Activated CD4-positive, alpha-beta T cell treated with anti-CD3 and anti-CD28 coated beads, Interleukin-2, Interleukin-4, amounts not matched to agents 100 ng/mL and 50 ng/mL, durations not matched to agents 16 hours and 8 hours (primary cell): ENCODE measurements at regions not wholly inside any gene's neighbourhood (a gene's known extent, or its start where the extent isn't known, plus 50 kb on each side); places are given as distances from the start of the nearest gene placed in this dataset.
"Not testable (repeated sequence)": the region's sequence is repeated elsewhere in the genome, so short reads cannot be mapped to it uniquely, and the experiment has no call there.

ENCODE experiments used
- DNase-seq: peaks from one replicate; pipeline ENCODE4 v3.0.0-alpha.2; 2020; ENCODE audit warnings: low spot score

GRCh38 chr7:97234494-97234893 is 117.0 kb downstream of the SDHAF3 start:
- not testable (repeated sequence) for DNase-seq

- DNase-seq: no peak
Observed at GRCh38 chr7:97246317-97246716, 128.8 kb downstream of the SDHAF3 start.

- not testable (repeated sequence) for DNase-seq
Observed at GRCh38 chr7:97258187-97258586, 140.7 kb downstream of the SDHAF3 start.

GRCh38 chr7:97269741-97270140 is 152.2 kb downstream of the SDHAF3 start:
- DNase-seq: no peak

DNA sequence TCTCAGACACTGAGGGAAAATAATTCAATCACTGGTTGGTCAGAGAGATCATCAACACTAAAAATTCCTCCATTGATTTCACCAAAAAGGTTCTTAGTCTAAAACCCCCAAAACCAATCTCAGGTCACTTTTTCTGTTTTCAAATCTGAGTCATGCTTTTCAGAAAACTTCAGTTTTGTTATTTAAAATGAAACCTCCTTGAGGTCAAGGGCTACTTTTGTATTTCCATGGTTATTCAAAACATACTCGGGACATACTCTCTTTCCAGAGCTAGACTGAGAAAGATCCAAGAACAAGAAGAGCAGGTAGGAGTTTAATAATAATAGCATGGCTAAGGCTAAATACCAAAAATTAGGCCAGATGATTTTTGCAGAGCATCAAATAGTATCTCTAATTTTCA is 152.8 kb downstream of the SDHAF3 start:
- DNase-seq: no peak

GRCh38 chr7:97271619-97272018 is 154.1 kb downstream of the SDHAF3 start:
- DNase-seq: no peak

GRCh38 chr7:97272237-97272975 is 154.9 kb downstream of the SDHAF3 start:
- DNase-seq: no peak

DNA sequence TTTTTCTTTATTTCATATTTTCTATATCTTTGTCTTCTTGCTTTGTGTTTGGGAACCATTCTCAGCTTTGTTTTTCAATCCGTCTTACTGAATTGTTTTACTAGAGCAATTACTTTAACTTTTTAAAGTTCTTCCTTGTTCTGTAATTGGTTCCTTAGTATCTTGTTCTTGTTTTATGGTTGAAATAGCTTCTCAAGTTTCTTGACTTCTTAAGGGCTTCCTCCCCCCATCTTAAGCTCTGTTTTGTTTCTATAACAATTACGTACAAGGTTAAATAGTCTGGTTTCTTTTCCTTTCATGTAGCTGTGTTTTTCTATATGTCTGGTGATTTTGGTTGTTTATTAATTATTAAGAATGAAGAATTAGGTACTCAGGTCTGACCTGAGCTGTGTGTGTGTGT is 158.0 kb downstream of the SDHAF3 start:
- DNase-seq: no peak

DNA sequence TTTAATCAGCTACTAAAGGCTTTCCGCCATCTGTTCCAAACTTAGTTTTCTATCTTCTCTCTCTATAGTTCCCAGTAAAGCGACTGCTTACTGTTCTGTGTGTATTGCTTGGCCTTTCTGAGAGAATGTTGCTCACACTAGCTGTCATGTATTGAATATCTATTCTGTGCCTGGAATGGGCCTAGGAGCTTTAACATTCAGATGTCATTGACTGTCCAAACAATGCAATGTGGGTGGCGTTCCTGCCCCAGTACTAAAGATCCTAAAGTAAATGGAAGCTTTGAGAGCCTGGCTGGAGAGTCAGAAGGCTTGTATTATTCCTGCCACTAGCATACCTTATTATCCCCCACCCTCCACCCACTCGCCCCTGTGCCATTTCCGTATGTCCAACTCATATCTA is 163.5 kb downstream of the SDHAF3 start:
- DNase-seq: no peak

GRCh38 chr7:97285348-97285747 is 167.8 kb downstream of the SDHAF3 start:
- DNase-seq: no peak

DNA sequence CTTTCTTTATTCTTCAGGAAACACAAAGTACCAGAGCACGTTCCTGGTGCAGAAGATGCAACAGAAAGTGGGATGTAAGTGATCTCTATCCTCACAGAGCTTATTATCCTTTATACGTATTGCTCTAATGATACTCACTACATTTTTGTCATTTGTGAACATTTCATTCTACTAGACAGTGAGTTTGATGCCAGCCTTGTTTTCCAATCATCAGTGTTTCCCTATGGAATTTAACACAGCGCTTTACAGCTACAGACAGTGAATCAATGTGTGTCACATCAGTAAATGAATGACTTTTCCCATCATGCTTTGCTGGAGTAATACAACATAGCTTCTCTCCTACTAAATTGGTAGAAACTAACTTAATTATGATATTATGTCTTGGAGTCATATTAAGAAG is 175.5 kb downstream of the SDHAF3 start:
- no peak for DNase-seq

DNA sequence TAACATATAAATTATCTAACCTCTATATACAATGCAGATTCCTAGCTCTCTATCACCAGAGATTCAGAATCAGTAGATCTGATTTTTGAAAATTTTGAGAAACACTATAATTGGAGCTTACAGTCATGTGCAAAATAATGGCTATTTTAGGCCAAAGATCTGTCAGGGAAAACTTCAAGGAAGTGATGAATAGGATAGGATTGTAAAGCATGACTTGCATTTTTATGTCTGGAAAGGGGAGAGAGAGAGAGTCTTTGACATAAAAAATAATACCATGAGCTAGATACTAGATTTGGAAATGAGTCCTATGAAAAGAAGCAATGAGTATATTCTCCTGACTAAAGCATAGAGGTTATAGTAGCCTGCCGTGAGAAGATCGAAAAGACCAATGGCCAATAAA is 181.1 kb downstream of the SDHAF3 start:
- no peak for DNase-seq

- DNase-seq: no peak
Observed at GRCh38 chr7:97305589-97305988, 188.1 kb downstream of the SDHAF3 start.

- no peak for DNase-seq
Observed at GRCh38 chr7:97307521-97308108, 190.1 kb downstream of the SDHAF3 start.

DNA sequence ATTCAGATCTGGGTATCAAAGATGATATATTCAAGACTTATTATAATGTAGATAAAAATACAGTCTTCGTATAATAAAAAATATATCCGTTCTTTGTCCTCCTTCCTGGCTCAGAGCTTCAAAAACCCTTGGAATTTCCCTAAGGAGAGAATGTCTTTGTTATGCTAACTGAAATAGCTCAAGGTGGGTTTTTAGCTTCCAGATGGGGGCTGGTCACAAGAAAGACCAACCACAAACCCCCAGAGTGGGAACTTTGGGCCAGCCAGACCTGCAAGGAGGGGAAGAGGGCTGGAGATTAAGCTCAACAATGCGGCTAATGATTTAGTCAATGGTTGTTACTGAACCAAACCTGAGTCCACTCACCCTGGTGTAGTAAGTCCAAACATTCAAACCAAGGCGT is 196.4 kb downstream of the SDHAF3 start:
- DNase-seq: no peak

GRCh38 chr7:97317575-97317974 is 200.1 kb downstream of the SDHAF3 start:
- DNase-seq: no peak

GRCh38 chr7:97329871-97330270 is 212.4 kb downstream of the SDHAF3 start:
- DNase-seq: not testable (repeated sequence)

DNA sequence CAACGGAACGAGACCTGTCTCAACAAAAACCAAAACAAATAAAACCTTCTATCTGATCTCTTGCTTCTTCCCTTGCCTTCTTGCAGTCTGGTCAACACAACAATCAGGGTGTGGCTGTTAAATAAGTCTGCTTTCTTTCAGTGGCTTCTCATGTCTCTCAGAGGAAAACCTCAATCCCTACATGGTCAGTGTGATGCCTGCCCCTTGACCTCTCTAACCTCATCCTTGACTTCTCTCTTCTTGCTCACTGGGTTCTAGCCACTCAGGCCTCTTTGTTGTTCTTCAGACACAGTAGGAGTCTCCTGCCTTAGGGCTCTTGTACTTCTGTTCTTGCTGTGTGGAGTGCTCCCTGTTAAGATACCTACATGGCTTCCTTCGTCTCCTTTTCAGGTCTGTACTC is 220.4 kb downstream of the SDHAF3 start:
- no peak for DNase-seq

DNA sequence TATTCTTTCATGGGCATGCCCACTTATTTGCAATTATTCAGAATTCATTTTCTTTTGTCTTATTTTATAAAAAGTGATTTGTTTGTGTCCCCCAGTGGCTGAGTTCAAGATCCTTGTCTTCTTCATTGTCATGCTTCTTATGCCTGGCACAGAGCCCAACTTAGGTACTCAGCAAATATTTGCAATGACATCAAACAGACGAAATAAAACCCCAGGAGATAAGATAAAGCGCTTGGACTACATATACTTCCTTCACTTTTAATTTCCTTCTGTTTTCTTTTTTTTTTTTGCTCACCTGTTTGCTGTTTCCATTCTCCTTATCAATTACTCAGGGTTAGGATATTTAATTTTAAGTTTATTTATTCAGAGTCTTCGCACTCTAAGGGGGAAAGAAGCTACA is 225.0 kb downstream of the SDHAF3 start:
- DNase-seq: no peak

DNA sequence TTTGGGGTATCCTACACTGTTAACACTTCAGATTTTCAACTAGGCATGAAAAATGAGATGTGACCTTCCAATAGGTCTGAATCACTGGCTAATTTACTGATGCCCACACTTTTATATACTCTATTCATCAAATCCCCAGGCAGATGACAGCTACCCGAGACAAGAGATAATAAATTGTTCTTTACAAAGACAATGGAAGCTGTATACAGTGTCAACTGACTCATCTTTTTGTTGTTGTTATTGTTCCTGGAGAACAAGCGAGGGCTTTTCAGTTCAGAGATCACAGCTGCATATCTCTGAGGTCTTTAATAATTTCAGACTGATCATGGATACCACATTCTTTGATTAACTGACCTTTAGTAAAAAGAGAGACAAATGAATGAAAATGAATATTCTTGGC is 228.9 kb downstream of the SDHAF3 start:
- no peak for DNase-seq

GRCh38 chr7:97351488-97351887 is 234.0 kb downstream of the SDHAF3 start:
- DNase-seq: no peak

DNA sequence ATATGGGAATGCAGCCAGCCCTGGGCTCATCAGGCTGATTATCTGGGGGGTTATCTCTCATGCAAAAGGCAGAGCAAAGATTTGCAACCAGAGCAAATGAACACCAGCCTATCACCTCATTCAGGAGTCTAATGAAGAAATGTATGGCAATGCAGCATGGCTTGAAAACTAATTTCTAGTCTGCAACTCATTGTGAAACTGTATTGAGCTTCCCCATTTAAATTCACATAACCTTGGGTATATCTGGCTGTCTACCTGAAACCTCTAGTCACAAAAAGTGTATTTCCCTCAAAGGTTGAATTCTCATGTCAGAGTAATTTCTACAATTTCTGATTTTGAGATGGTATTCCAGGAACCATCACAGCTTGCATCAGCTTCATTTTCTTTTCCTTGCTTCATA is 240.0 kb downstream of the SDHAF3 start:
- no peak for DNase-seq

DNA sequence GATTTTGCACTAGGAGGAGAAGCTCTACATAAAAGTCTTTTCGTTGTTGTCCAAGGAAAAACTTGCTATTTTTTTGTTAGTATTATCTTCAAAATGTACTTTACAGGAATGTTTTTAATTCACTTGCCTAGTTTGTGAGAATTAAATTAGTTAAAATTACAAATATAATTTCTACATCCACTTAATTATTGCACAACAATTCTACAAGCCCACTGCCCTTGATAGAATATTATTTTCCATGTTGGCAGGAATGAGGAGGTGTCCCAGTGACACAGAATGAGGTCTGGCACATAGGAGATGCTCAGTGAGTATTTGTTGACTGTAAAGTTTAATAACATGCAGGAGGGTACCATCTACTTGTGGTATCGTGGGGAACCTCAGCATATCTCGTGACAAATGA is 255.4 kb downstream of the SDHAF3 start:
- no peak for DNase-seq

- DNase-seq: no peak
Observed at GRCh38 chr7:97373736-97374135, 256.2 kb downstream of the SDHAF3 start.
